ENCODE measurements at regions not wholly inside any gene's neighbourhood (a gene's known extent, or its start where the extent isn't known, plus 50 kb on each side); places are given as distances from the start of the nearest gene placed in this dataset.

DNA sequence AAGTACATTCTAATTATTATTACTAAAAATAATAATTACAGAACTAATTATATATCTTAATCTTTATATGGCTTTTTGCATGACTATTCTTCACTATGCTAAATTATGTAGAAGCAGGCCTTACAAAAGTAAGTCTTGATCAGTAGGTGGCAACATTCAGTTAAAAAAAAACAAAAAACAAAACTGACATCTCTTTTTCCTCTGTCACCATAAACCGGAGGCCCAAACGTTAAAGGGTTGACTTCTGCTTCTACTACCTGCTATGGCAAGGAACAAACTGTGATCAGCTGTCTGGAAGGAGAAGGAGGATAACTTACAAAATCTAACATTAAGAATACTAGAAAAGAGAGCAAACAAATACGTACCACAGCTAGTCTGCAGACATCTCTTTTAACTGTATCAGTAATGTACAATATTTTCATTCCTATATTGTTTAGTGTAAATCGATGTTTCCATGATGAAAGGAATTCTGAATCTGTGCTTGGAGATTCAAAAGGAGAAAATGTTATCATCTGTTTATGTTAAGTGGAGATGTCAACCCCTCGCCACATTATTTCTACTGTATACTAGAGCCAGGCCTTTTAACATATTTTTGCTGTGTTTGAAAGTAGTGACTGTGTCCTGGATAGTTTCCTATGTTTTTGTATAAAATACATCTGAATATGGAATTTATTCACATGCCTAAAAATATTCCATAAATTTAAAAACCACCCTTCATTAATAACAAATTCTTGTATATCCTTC, 1525.4 kb downstream of the SLITRK1 start:
- H3K27me3 ChIP-seq (replicated peaks; ENCODE audit: insufficient read depth), result no peaks in the 10 kb centered on the region
- no peak for DNase-seq (ENCODE audit: low spot score)
- H3K4me1 ChIP-seq (replicated peaks), result no peaks in the 10 kb centered on the region
- intact Hi-C loops (cut with DNase I), result no loop called here
- 42% methylated on average over 5 of the region's 5 CpGs for WGBS
- no peak overlapping the region for H3K27ac ChIP-seq
- no peaks in the 10 kb centered on the region for H3K9me3 ChIP-seq
- no peak overlapping the region for H3K4me3 ChIP-seq
- no peaks in the 10 kb centered on the region for H3K36me3 ChIP-seq
- TF ChIP-seq, protein P1, sequence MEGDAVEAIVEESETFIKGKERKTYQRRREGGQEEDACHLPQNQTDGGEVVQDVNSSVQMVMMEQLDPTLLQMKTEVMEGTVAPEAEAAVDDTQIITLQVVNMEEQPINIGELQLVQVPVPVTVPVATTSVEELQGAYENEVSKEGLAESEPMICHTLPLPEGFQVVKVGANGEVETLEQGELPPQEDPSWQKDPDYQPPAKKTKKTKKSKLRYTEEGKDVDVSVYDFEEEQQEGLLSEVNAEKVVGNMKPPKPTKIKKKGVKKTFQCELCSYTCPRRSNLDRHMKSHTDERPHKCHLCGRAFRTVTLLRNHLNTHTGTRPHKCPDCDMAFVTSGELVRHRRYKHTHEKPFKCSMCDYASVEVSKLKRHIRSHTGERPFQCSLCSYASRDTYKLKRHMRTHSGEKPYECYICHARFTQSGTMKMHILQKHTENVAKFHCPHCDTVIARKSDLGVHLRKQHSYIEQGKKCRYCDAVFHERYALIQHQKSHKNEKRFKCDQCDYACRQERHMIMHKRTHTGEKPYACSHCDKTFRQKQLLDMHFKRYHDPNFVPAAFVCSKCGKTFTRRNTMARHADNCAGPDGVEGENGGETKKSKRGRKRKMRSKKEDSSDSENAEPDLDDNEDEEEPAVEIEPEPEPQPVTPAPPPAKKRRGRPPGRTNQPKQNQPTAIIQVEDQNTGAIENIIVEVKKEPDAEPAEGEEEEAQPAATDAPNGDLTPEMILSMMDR (IDR thresholded peaks at IDR 0.05), result no peak
- TF ChIP-seq POLR2AphosphoS5 (IDR thresholded peaks at IDR 0.05), result no peak
- TF ChIP-seq POLR2A (IDR thresholded peaks at IDR 0.05), result no peak

DNA sequence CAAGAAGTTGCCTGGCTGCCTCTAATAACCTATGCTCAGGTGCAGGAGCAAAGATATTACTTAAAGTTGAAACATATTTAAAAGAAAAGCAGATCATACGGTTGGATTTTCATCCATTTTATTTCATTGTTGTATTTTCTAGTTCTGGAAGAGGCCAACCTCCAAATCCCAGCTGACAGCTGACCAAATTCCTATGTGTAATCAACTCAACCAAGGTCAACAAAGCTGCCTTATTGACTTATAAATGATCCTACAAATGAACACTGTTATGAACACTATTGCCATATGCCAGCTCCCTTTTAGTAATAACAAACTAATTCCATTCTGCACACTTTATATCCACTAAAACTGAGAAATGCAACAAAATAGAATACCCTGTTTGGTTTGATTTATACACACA, 1537.4 kb downstream of the SLITRK1 start:
- H3K4me3 ChIP-seq, result no peak overlapping the region
- intact Hi-C loops (cut with DNase I), result no loop called here
- 84% methylated on average over 1 of the region's 1 CpG for WGBS
- DNase-seq (ENCODE audit: low spot score), result no peak
- no peak overlapping the region for H3K27ac ChIP-seq
- H3K36me3 ChIP-seq, result no peaks in the 10 kb centered on the region
- TF ChIP-seq POLR2A (IDR thresholded peaks at IDR 0.05) (no peak), POLR2AphosphoS5 (IDR thresholded peaks at IDR 0.05) (no peak)
- TF ChIP-seq, protein P1 (IDR thresholded peaks at IDR 0.05), result no peak
- H3K4me1 ChIP-seq (replicated peaks), result no peaks in the 10 kb centered on the region
- no peaks in the 10 kb centered on the region for H3K9me3 ChIP-seq
- no peaks in the 10 kb centered on the region for H3K27me3 ChIP-seq (replicated peaks; ENCODE audit: insufficient read depth)

DNA sequence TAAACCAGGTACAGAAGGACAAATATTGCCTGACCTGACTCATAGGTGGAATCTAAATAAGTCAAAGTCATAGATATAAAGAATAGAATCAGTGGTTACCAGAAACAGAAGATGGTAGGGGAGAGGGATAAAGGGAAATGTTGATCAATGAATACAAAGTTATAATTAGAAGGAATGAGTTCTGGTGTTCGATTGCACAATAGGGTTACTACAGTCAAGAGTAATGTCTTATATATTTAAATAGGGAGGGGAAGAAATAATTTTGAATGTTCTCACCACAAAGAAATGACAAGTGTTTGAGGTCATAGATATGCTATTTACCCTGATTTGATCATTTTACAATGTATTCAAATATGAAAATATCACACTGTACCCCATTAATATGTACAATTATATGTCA, 1541.2 kb downstream of the SLITRK1 start:
- TF ChIP-seq POLR2A (IDR thresholded peaks at IDR 0.05) (no peak), POLR2AphosphoS5 (IDR thresholded peaks at IDR 0.05) (no peak)
- TF ChIP-seq, protein P1 (IDR thresholded peaks at IDR 0.05), result no peak
- Histone ChIP-seq H3K4me3 (no peak overlapping the region), H3K36me3 (no peaks in the 10 kb centered on the region), H3K9me3 (no peaks in the 10 kb centered on the region), H3K4me1 (replicated peaks) (no peaks in the 10 kb centered on the region), H3K27me3 (replicated peaks; ENCODE audit: insufficient read depth) (no peaks in the 10 kb centered on the region), H3K27ac (no peak overlapping the region)
- 88% methylated on average over 1 of the region's 1 CpG for WGBS
- no peak for DNase-seq (ENCODE audit: low spot score)
- intact Hi-C loops (cut with DNase I), result no loop called here

DNA sequence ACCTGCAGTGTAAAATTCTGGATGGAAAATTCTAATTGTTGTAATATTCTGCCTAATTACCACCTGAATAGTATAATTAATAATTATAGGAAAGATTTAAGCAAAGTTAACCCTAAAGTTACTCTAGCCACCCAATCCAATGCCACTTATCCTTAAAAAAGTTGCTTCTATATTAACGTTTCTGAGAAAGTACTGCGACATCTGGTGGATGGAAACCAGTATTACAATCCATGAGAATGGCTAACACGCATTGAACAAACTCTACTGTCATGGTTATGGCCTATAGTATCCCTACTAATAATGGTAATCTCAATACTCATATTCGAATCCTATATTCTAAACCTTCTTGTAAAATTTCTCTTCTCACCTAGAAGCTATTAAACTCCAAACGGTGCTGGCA, 1551.8 kb downstream of the SLITRK1 start:
- no peaks in the 10 kb centered on the region for H3K36me3 ChIP-seq
- no peak overlapping the region for H3K4me3 ChIP-seq
- no peak for TF ChIP-seq POLR2A (IDR thresholded peaks at IDR 0.05)
- TF ChIP-seq, protein P1 (IDR thresholded peaks at IDR 0.05), result peak in 2 of 4 experiments; percentile 34 to 36
- TF ChIP-seq POLR2AphosphoS5 (IDR thresholded peaks at IDR 0.05), result no peak
- WGBS, result 60% methylated on average over 5 of the region's 5 CpGs
- no peak overlapping the region for H3K27ac ChIP-seq
- no peaks in the 10 kb centered on the region for H3K9me3 ChIP-seq
- H3K27me3 ChIP-seq (replicated peaks; ENCODE audit: insufficient read depth), result no peaks in the 10 kb centered on the region
- no peak for DNase-seq (ENCODE audit: low spot score)
- intact Hi-C loops (cut with DNase I), result no loop called here
- H3K4me1 ChIP-seq (replicated peaks), result no peaks in the 10 kb centered on the region

DNA sequence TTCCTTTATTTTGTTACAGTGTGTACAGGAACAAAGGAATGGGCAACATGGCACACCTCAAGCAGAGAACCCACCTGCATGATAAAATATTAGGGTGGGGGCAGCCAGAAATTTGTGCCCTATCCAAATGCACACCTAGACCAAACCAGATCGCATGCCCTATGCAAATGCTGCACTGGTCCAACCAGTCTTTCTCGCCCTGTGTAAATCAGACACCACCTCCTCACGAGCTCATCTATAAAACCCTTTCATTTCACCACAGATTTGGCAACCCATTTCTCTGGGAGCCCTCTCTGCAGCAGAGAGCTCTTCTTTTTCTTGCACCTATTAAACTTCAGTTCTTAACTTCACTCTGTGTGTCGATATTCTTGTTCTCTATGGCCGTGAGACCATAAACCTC, 1559.2 kb downstream of the SLITRK1 start:
- TF ChIP-seq POLR2A (IDR thresholded peaks at IDR 0.05) (no peak), POLR2AphosphoS5 (IDR thresholded peaks at IDR 0.05) (peak; percentile 70)
- 53% methylated on average over 5 of the region's 5 CpGs for WGBS
- no peaks in the 10 kb centered on the region for H3K27me3 ChIP-seq (replicated peaks; ENCODE audit: insufficient read depth)
- no peaks in the 10 kb centered on the region for H3K9me3 ChIP-seq
- DNase-seq (ENCODE audit: low spot score), result peak; percentile 49
- H3K4me1 ChIP-seq (replicated peaks), result peaks cover 5% of the 10 kb centered on the region
- no peaks in the 10 kb centered on the region for H3K36me3 ChIP-seq
- H3K27ac ChIP-seq, result peak overlapping the region; percentile 28 to 33
- intact Hi-C loops (cut with DNase I), result no loop called here
- H3K4me3 ChIP-seq, result no peak overlapping the region
